Inflammatory macrophage treated with lipopolysaccharide for 4 hours (primary cell): ENCODE measurements at regions not wholly inside any gene's neighbourhood (a gene's known extent, or its start where the extent isn't known, plus 50 kb on each side); places are given as distances from the start of the nearest gene placed in this dataset.

ENCODE experiments used
- DNase-seq: peaks from one replicate; pipeline ENCODE4 v3.0.0-alpha.2; 2020

DNA sequence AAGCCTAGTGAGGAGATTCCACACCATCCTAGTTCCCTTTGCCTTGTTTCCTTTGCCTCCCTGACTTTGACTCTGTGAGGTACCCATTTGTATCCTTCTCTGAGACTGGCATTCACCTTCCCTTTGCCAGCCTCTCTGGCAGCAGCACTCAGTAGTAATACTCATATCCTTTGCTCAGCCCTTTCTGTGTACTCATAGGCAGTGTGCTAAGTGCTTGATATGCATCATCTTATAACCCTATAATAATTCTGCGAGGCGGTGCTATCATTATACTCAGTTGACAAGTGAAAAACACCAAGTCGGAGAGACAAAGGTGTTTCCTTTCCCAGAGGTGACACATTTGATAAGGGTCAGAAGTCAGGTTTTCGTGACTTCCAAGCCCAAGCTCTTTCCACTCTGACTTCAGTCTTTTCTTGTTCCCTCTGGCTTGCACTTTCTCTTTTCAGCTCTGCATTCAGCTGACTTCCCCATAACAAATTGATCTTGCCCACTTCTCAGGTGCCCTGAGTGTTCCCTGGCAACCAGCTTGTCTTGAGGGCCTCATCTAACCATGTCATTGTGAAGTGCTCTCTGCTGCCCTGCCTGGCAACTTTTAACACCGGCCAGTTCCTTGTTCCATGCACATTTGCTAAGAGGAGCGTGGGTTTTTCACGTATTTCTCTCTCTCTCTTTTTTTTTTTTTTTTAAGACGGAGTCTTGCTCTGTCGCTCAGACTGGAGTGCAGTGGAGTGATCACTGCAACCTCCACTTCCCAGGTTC lies 94.5 kb upstream of the UPP2 start:
- peak; percentile 42 for DNase-seq

DNA sequence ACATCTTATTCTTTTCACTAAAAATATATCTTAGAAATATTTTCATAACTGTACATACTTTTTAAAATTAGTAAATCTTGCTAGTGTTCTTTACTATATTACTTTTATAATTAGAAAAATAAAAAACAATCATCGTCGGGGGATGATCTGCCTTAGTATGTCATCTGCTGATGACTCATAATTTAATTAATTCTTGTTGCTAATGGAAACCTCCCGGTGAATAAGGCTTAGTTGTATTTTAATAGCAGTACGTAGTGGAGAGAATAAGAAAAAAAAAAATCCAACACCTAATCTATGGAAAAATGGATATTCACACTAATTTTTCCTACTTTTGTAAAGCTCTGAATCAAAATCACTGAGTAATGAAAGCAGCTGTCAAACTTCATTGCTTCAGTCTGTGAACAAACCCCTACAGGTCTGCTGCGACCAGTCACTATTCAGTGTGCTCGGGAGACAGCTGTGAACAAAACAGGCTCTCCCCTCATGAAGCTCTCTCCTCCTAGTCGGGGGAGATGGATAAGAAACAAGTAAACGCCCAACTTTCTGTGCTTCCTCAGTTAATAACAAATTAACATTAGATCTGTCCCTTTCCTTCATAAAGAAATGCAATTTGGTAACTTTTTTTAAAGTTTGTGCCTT lies 97.4 kb upstream of the UPP2 start:
- no peak for DNase-seq

DNA sequence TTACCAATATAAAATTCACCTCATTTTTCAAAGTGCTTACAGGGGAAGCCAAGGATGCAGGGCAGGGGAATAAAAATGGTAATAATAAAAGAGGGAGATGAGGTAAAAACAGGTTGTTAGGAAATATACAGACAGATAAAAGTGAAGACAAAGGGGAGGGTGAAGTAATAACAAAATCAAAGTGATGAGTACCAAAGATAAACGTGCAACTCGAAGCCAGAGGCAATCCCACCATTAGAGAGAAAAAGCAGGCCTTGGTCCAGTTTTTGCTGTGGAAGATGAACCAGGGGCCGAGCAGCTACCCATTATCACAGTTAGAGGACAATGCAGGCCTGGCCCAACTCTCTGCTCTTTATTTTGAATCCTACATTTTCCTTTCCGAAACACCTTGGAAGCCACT lies 99.6 kb upstream of the UPP2 start:
- no peak for DNase-seq

DNA sequence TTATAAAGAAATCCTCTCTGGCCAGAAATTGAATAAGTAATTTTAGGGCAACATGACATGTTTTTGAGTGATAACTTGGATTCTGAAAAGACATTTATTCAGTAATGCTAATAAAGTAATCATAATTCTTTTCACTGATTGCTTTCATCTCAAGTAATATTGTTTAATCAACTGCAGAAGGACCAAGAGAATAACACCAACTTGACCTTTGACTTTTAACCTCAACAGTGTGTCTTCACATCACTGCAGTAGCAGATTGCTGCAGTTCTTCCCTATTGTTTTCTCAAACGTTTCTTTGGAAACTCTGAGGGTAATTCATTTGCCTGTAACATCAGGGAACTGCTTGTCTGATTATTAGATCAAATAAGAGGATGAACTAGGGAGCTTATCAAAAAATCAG lies 104.9 kb upstream of the UPP2 start:
- no peak for DNase-seq

DNA sequence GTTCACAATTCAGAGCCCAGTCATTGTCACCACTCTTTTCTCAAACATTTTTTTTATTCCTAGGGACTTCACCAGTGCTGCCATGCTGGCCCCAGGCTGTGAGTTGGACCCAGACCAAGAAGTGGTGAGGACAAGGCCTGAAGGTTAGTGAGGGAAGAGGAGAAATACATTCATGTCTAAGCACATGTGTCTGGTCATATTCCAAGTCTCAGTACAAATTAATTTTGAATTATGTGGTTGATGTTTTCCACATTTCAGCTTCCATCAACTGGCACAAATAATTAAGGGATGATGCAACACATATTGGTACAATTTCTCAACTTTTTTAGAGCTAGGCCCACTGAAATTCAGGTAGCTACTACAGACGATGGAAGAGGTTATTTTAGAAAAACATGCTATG lies 106.6 kb upstream of the UPP2 start:
- no peak for DNase-seq

DNA sequence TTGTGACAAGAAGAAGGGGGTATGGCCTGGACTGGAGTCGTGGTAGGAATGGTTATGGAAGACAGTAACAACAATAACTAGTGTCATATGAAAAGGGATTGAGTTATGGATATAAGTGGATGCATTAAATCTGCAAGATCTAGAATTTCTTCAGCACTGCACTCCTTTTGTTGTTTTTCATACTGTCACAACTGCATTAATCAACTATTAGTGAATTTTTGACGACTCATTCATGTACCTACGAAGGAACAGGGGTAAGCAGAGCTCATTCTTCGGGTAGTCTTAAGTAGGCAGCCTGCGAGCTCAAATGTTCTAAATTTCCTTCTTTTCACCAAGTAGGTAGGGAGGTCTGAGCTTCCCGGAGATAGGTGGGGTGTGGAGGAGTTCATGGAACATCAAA lies 109.7 kb upstream of the UPP2 start:
- DNase-seq: no peak

DNA sequence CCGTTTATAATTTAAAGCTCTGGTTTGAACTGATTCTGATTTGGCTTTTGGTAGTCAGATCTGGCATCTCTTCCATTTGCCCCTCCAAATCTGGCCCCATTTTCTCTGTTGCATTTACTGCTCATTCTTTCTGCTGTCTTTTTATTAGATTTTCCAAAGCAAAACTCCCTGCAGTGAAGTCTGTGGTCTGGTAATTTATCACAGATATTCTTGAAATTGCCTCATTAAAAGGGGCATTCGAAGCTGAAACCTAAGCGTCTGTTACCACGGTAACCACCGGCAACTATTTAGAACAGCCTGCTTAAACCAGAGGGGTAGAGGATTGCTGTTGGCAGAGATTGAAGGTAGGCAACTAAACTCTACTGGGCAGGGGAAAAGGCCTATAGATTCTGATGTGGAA lies 111.5 kb upstream of the UPP2 start:
- DNase-seq: no peak

DNA sequence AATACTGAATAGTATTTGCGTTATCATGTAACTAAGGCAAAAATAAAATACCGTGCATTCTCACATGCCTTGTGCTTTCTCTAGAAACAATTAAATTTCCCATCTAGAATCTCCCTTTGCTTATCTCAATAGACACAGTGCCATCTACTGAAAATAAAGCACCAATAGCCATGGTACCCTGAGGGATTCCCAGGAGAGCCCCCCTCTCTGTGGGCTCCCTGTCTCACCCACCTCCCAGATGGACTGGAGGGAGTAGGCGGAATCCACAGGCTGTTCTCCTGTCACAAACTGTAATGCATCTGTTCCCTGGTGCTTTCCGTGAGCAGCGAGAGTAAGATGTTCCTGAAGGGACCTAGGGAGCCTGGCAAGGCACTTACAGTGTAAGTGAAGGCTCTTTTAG lies 112.4 kb upstream of the UPP2 start:
- DNase-seq: no peak

DNA sequence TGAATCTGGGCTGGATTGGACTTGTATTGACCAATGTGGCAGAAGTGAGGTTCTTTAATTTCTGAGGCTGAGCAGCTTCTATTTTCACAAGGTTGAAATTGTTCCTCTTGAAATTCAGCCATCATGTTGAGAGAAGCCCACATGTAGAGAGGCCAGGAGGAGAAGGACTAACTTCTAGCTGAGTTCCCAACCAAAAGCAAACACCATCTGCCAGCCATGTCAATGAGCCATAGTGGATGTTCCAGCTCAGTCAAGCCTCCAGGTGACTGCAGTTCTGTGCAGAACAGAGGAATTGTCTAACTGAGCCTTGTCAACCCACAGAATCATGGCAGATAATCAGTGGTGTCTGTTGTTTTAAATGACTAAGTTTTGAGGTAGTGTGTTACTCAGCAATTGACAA lies 110.6 kb upstream of the ACVR1 start:
- no peak for DNase-seq

DNA sequence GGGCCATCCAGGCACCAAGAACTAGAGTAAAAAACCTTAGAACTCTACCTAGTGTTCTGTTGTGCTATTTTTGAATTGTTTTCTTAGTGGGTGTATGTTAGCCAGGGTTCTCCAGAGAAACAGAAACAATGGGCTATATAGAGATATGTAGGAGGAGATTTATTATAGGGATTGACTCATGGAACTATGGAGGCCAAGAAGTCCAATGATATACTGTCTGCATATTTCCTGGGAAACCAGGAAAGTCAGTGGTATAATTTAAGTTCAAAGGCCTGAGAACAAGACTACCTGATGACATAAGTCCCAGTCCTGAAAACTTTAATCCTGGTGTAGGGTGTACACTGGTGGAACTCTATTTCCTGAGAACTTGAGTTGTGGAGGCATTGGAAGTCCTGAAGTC lies 108.7 kb upstream of the ACVR1 start:
- DNase-seq: no peak

DNA sequence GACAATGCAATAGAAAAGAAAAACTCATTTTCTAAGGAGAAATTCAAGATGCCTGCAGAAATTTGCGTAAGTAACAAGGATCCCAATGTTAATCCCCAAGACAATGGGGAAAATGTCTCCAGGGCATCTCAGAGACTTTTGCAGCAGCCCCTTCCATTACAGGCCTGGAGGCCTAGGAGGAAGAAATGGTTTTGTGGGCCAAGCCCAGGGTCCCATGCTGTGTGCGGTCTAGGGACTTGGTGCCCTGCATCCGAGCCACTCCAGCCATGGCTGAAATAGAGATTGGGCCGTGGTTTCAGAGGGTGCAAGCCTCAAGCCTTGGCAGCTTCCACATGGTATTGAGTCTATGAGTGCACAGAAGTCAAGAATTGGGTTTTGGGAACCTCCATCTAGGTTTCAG lies 103.9 kb upstream of the ACVR1 start:
- DNase-seq: no peak

DNA sequence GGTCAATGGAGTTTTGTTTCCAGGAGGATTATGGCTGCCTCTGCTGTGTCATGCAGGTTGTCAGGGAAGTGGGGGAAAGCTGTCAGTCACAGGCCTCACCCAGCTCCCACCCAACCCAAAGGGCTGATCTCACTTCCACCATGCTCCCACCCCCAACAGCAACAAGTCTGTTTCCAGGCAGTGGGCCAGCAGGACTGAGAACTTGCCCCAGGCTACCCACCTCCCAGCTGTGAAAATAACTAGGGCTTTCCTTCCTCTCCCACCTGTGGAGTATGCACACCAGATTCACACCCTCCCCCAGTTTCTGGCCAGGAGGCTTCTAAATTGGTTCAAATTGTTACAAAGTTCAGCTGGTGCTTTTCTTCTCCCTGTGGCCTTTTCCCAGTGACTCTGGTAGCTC lies 95.6 kb upstream of the ACVR1 start:
- no peak for DNase-seq

DNA sequence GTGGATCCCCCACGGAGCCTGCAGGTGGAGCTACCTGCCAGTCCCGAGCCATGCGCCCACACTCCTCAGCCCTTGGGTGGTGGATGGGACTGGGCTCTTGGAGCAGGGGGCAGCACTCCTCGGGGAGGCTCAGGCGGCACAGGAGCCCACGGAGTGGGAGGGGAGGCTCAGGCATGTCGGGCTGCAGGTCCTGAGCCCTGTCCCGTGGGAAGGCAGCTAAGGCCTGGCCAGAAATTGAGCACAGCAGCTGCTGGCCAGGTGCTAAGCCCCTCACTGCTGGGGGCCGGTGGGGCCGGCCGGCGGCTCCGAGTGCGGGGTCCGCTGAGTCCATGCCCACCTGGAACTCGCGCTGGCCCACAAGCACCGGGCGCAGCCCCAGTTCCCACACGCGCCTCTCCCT lies 91.7 kb upstream of the ACVR1 start:
- DNase-seq: no peak

DNA sequence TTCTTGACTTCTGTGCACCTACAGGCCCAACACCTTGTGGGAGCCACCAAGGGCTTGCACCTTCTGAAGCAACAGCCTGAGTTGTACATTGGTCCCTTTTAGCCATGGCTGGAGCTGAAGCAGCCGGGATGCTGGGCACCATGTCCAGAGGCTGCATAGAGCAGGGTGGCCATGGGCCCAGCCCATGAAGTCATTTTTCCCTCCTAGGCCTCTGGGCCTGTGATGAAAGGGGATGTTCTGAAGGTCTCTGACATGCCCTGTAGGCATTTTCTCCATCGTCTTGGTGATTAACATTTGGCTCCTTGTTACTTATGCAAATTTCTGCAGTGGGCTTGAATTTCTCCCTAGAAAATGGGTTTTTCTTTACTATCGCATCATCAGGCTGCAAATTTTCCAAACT lies 83.1 kb upstream of the ACVR1 start:
- no peak for DNase-seq

DNA sequence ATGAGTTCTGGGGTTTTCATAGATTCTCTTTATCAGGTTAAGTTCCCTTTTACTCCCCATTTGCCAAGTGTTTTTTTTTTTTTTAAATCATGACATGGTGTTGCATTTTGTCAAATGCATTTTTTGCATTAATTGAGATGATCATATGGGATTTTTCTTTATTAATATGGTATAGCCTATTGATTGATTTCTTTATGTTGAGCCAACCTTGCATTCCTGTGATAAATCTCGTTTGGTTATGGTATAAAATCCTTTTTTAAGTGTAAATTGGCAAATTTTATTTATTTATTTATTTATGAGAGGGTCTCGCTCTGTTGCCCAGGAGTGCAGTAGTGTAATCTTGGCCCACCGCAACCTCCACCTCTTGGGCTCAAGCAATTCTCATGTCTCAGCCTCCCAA lies 81.5 kb upstream of the ACVR1 start:
- DNase-seq: no peak

DNA sequence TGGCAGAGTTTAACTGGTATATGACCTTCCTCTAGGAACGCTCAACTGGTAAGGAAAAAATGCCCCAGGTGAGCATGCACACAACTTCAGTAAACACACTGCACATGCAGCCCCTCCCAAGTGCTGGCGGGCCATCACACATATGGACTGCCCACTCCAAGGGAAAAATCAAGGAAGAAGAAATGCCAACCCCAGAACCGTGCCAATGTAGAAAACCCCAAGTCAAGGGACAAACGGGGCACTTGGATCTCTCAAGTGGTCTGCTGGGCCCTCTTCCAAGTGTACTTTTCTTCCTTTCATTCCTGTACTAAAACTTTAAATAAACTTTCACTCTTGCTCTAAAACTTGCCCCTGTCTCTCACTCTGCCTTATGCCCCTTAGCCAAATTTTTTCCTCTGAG lies 76.4 kb upstream of the ACVR1 start:
- no peak for DNase-seq

DNA sequence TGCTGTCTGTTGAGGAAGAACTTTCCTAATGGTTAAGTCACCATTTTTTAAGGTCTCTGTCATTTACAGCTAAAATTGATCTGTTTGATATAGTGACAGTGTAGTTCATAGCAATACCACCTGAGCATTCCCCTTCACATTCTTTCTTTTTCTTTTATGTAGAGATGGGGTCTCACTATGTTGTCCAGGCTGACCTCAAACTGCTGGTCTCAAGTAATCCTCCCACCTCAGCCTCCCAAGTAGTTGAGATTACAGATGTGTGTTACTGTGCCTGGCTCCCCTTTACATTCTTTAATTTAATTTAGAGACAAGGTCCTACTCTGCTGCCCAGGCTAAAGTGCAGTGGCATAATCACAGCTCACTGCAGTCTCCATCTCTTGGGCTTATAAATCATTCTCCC lies 72.7 kb upstream of the ACVR1 start:
- no peak for DNase-seq

DNA sequence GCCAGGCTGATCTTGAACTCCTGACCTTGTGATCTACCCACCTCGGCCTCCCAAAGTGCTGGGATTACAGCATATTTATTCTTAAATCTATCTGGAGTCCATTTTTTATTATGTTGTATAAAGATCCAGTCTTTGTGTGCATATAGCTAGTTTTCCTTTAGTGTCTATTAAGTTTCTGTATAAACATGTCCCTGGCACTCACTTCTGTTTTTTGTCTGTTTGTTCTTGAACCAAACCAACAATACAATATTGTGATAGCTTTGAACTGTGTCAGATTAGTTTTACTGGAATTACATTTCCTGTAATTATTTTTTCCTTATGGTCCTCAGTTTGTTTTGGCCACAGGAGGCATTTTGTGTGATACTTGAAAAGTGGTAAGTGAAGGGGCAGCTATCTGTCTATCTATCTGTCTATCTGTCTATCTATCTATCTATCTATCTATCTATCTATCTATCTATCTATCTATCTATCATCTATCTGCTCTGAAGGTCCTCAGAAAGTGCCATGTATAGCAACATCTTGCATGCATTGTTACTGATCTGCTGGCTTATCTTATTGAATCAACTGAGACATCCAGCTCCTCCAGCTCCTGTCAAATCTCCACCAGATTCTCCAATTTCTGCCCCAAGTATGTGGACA lies 70.9 kb upstream of the ACVR1 start:
- no peak for DNase-seq

DNA sequence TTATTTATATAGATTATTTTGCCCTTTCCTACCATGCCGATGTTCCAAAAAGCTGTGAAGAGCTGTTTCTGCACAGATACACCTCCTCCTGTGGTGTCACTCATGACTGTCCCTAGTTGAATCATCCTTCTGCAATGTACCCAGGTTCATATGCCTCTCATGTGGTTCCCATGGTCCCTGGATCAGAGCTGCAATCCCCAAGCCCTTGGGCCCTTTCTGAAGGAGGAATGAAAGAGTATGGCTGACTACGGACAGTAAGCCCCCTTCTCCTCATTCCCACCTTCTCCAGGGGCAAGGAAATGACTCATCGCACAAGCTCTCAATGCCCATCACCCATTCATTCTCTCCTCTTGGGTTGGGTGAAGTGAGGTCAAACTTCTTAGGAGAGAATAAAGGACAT lies 63.9 kb upstream of the ACVR1 start:
- no peak for DNase-seq

DNA sequence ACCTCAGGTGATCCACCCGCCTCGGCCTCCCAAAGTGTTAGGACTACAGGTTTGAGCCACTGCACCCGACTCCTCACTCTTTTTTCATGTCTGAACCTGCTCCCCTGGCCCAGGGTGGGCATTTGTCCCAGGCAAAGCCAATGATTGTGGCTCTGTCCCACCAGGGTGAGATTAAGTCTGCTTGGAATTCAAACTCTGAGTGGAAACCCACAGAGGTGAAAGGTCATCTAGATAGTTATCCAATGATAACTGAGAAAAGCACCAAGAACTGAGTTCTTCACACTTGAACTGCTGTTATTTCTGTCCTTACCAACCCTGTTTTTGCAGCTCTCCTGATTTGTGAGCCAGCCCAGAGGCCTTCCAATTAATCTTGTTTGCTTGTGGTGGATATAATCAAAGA lies 62.4 kb upstream of the ACVR1 start:
- DNase-seq: no peak

DNA sequence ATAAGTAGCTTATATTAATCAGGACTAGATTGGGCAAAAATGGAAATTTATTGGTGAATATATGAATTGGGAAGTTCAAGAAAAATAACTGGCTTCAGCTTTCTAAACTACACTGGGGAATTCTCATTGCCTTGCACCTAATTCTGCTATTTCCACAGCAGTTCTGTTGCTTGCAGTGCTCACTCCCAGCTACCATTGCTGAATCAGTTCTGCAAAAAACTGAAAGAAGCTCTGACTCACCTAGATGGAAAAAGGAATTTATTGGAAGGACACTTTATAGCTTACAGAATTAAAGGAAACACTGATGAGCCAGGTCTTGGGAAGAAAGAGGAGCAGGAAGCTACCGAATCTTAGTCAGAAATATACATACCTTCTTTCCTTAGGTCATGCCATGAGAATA lies 60.3 kb upstream of the ACVR1 start:
- peak; percentile 83 for DNase-seq

DNA sequence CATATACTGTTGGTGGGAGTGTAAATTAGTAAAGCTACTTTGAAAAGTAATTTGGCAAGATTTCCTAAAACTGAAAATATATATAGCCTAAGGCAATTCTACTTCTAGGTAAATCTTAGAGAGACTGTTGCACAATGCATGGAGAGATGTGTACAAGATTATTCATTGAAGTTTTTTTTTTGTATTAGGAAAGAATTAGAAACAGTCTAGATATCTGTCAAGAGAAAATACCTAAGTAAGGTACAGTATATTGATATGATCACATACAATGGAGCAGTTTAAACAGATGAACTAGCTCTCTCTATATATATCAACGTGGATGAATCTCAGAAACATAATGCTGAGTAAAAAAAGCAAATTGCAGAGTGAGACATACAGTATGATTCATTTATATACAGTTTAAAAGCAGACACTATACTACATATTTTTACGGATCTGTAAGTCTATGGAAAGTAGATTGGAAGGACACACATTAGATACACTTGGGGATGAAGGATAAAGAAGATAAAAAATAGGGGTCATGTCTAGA lies 59.3 kb upstream of the ACVR1 start:
- DNase-seq: no peak

DNA sequence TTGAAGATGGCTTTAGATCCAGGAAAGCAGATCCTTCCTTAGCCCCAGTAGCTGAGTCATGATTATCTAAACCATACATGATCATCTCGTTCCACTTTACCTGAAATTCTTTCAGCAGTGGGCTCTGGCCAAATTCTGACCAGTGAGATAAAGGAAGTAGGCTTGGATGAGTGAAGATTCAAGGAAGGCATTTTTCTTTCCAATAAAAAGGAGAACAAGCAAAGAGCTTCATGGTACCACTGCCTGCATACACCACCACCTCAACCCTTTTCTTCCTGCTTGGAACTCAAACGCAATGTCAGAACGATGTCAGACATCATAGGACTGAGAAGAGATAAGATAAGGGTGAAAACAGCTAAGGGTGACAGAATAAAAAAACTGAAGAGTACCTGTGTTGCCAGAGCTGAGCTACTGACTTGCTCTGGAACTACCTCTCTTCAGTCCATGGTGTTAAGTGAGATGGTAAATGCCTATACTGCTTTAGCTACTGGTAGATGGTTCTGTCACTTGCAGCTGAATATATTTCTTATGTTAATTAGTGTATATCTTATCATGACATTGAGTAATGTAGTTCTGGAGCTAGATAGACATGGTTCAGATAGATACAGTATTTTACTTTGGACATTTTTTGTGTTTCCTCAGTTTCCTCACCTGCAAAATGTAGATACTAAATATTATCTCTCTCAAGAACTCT lies 58.7 kb upstream of the ACVR1 start:
- DNase-seq: no peak
